Hepatocyte (in vitro differentiated cells): ENCODE measurements at regions not wholly inside any gene's neighbourhood (a gene's known extent, or its start where the extent isn't known, plus 50 kb on each side); places are given as distances from the start of the nearest gene placed in this dataset.

Experiments used
- DNase-seq: peaks from one replicate; pipeline ENCODE4 v3.0.0-alpha.2; 2016; ENCODE audit warnings: low spot score
- H2AFZ ChIP-seq: fragments of 200-600 bp; sonication (generic); 2 replicates; pipeline ENCODE4 v1.6.0; 2016; ENCODE audit warnings: antibody characterized with exemption, mild to moderate bottlenecking
- H3K27ac ChIP-seq: fragments of 200-600 bp; sonication (generic); 2 replicates; pipeline ENCODE4 v1.5.1; 2016; ENCODE audit warnings: mild to moderate bottlenecking
- H3K27me3 ChIP-seq: fragments of 200-600 bp; sonication (generic); 2 replicates; pipeline ENCODE4 v1.6.1; 2016
- H3K36me3 ChIP-seq: fragments of 200-600 bp; sonication (generic); replicated peaks from 2 replicates; pipeline ENCODE4 v1.5.1; 2016; ENCODE audit warnings: low read depth; ENCODE audit not compliant: insufficient read depth
- H3K4me1 ChIP-seq: fragments of 200-600 bp; sonication (generic); 2 replicates; pipeline ENCODE4 v1.5.1; 2016; ENCODE audit warnings: mild to moderate bottlenecking, moderate library complexity; ENCODE audit not compliant: insufficient read depth
- H3K4me2 ChIP-seq: fragments of 200-600 bp; sonication (generic); 2 replicates; pipeline ENCODE4 v1.6.0; 2016
- H3K4me3 ChIP-seq: fragments of 200-600 bp; sonication (generic); 2 replicates; pipeline ENCODE4 v1.5.1; 2016; ENCODE audit warnings: mild to moderate bottlenecking
- H3K79me2 ChIP-seq: fragments of 200-600 bp; sonication (generic); 2 replicates; pipeline ENCODE4 v1.6.0; 2017; ENCODE audit warnings: mild to moderate bottlenecking
- H3K9me2 ChIP-seq: fragments of 200-600 bp; sonication (generic); replicated peaks from 2 replicates; pipeline ENCODE4 v1.6.0; 2017; ENCODE audit warnings: mild to moderate bottlenecking; ENCODE audit not compliant: insufficient read depth
- H3K9me3 ChIP-seq: fragments of 200-600 bp; sonication (generic); 2 replicates; pipeline ENCODE4 v1.5.1; 2016; ENCODE audit warnings: low read depth, mild to moderate bottlenecking
- H4K20me1 ChIP-seq: fragments of 200-600 bp; sonication (generic); 2 replicates; pipeline ENCODE4 v1.6.0; 2016; ENCODE audit warnings: mild to moderate bottlenecking; ENCODE audit not compliant: insufficient read depth, poor library complexity, severe bottlenecking
- CTCF ChIP-seq: fragments of 200-600 bp; sonication (generic); IDR thresholded peaks from 2 replicates; pipeline ENCODE4 v1.5.1; 2016; ENCODE audit warnings: antibody characterized with exemption, mild to moderate bottlenecking; ENCODE audit not compliant: poor library complexity
- EZH2 ChIP-seq: fragments of 200-600 bp; sonication (generic); IDR thresholded peaks from 2 replicates; pipeline ENCODE4 v1.6.1; 2016; ENCODE audit warnings: antibody characterized with exemption, mild to moderate bottlenecking, borderline replicate concordance
- EZH2phosphoT487 ChIP-seq: fragments of 200-600 bp; sonication (generic); IDR thresholded peaks from one replicate; pipeline ENCODE4 v1.6.1; 2018; ENCODE audit warnings: antibody characterized with exemption, mild to moderate bottlenecking, low read depth, moderate library complexity; ENCODE audit not compliant: unreplicated experiment, severe bottlenecking
- WGBS: methylation state at CpG from one replicate; pipeline ENCODE4 v1.1.6; 2016; ENCODE audit warnings: low lambda C conversion rate; ENCODE audit errors: missing lambda C conversion rate; 5-methylcytosine and 5-hydroxymethylcytosine counted together

GRCh38 chr1:30645807-30646206 lies 77.6 kb downstream of the MATN1 start:
- Histone ChIP-seq H4K20me1 (no peaks in the 10 kb centered on the region), H3K36me3 (no peaks in the 10 kb centered on the region), H2AFZ (no peak overlapping the region), H3K4me1 (no peaks in the 10 kb centered on the region), H3K4me3 (no peak overlapping the region), H3K9me2 (no peaks in the 10 kb centered on the region), H3K4me2 (no peak overlapping the region), H3K79me2 (no peaks in the 10 kb centered on the region), H3K9me3 (no peaks in the 10 kb centered on the region), H3K27ac (no peak overlapping the region), H3K27me3 (peaks cover 16% of the 10 kb centered on the region)
- no peak for DNase-seq
- no peak for TF ChIP-seq CTCF
- TF ChIP-seq EZH2phosphoT487 = no peak
- no peak for TF ChIP-seq EZH2
- WGBS = 78% methylated on average over 3 of the region's 3 CpGs

- DNase-seq = no peak
- Histone ChIP-seq H3K9me3 (no peaks in the 10 kb centered on the region), H3K36me3 (no peaks in the 10 kb centered on the region), H3K4me3 (no peak overlapping the region), H3K4me2 (no peak overlapping the region), H3K9me2 (no peaks in the 10 kb centered on the region), H3K4me1 (no peaks in the 10 kb centered on the region), H3K27me3 (peaks cover 10% of the 10 kb centered on the region), H2AFZ (no peak overlapping the region), H3K27ac (no peak overlapping the region), H4K20me1 (no peaks in the 10 kb centered on the region), H3K79me2 (no peaks in the 10 kb centered on the region)
- 79% methylated on average over 22 of the region's 22 CpGs for WGBS
- no peak for TF ChIP-seq EZH2
- no peak for TF ChIP-seq EZH2phosphoT487
- TF ChIP-seq CTCF = no peak
These were observed 80.8 kb downstream of the MATN1 start for GRCh38 chr1:30642391-30643120.

- Histone ChIP-seq H4K20me1 (no peaks in the 10 kb centered on the region), H3K4me3 (no peak overlapping the region), H3K36me3 (no peaks in the 10 kb centered on the region), H3K9me3 (no peaks in the 10 kb centered on the region), H2AFZ (no peak overlapping the region), H3K4me2 (no peak overlapping the region), H3K9me2 (no peaks in the 10 kb centered on the region), H3K27ac (no peak overlapping the region), H3K27me3 (peaks cover 10% of the 10 kb centered on the region), H3K79me2 (no peaks in the 10 kb centered on the region), H3K4me1 (no peaks in the 10 kb centered on the region)
- TF ChIP-seq EZH2phosphoT487 (no peak), EZH2 (no peak), CTCF (no peak)
- WGBS = 73% methylated on average over 13 of the region's 13 CpGs
- DNase-seq = no peak
These were observed 81.6 kb downstream of the MATN1 start for GRCh38 chr1:30641572-30642353.
